Body of pancreas (tissue), 4 donors: ENCODE measurements at regions not wholly inside any gene's neighbourhood (a gene's known extent, or its start where the extent isn't known, plus 50 kb on each side); places are given as distances from the start of the nearest gene placed in this dataset.

Source experiments
- ATAC-seq: fragments of 150-250 bp; one replicate; pipeline ENCODE4 v1.9.1; 2016
- DNase-seq, 4 donors: peaks; one replicate each; pipeline ENCODE4 v3.0.0-alpha.2; 2019
- H3K27ac ChIP-seq, 4 donors: fragments of 200-600 bp; sonication (generic); 1 replicate in 3 of 4; 2 replicates in 1 of 4; pipeline versions ENCODE4 v1.5.1 to v1.6.1; 2016 to 2019; ENCODE audit warnings: mild to moderate bottlenecking in 1 of 4, mixed read lengths in 1 of 4, moderate library complexity in 1 of 4
- H3K27me3 ChIP-seq, 2 donors: fragments of 200-600 bp; sonication (generic); one replicate each; pipeline ENCODE4 v1.6.0; 2016; ENCODE audit warnings: mild to moderate bottlenecking in 1 of 2
- H3K36me3 ChIP-seq, 2 donors: fragments of 200-600 bp; sonication (generic); replicated peaks in 1 of 2; 2 replicates each; pipeline ENCODE4 v1.5.1; 2016; ENCODE audit warnings: low read depth in 2 of 2; ENCODE audit not compliant: insufficient read depth in 1 of 2
- H3K4me1 ChIP-seq: fragments of 200-600 bp; sonication (generic); one replicate; pipeline ENCODE4 v1.6.0; 2016
- H3K4me3 ChIP-seq, 2 donors: fragments of 200-600 bp; sonication (generic); 1 replicate in 1 of 2; 2 replicates in 1 of 2; pipeline ENCODE4 v1.5.1; 2016 to 2019
- H3K9me3 ChIP-seq, 3 donors: fragments of 200-600 bp; sonication (generic); 1 replicate in 2 of 3; 2 replicates in 1 of 3; pipeline ENCODE4 v1.5.1; 2016
- POLR2A ChIP-seq, 3 donors: fragments of 450-650 bp; IDR thresholded peaks; one replicate each; pipeline ENCODE4 v1.6.1; 2016; ENCODE audit warnings: antibody characterized with exemption in 3 of 3, mild to moderate bottlenecking in 2 of 3
- WGBS, 2 donors: methylation state at CpG; one replicate each; pipeline ENCODE4 v1.1.5; 2017; 5-methylcytosine and 5-hydroxymethylcytosine counted together
- intact Hi-C: fragments of 100-400 bp; cut with DNase I; formaldehyde crosslinking; loops from one replicate; pipeline ENCODE4 v1.15.1; 2023
- TF ChIP-seq, protein P1 (sequence below), 7 experiments: fragments of 450-650 bp in 4 of 7; fragments of 200-600 bp in 3 of 7; sonication (generic) in 3 of 7; IDR thresholded peaks; one replicate each; pipeline ENCODE4 v1.5.1; 2016 to 2019; ENCODE audit warnings: antibody characterized with exemption in 7 of 7

DNA sequence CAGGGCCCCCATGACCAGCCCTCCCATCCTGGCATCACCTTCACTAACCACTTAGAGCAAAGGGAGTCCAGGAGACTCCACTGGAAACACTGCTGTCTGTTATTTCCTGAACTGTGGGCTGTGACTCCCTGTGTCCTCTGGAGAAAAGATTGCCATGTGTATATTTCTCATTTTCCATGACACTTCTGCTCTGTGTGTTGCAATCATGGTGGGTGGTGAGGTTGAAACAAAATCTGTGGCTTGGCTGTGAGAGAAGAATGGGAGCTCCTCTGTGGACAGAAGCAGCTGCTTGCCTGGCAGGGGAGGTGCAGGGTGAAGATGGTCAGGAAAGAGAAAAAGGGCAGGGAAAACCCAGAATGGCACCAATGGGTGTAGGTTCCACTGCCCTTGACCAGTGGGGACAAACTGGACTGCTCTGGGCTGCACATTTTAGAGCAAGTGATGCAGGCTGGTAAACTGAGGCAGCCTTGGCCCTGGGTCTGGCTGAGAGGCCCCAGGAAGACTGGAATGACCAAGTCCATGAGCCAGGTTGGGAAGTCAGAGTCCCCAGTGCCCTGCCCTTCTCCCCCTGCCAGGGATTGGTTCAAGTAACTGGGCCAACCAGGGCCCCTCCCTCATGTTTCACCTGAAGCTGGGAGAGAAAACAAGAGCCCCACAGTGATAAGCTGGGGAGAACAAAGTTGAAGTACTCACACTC lies 314.3 kb downstream of the C16orf95 start:
- intact Hi-C loops: no loop called here
- TF ChIP-seq, protein P1, sequence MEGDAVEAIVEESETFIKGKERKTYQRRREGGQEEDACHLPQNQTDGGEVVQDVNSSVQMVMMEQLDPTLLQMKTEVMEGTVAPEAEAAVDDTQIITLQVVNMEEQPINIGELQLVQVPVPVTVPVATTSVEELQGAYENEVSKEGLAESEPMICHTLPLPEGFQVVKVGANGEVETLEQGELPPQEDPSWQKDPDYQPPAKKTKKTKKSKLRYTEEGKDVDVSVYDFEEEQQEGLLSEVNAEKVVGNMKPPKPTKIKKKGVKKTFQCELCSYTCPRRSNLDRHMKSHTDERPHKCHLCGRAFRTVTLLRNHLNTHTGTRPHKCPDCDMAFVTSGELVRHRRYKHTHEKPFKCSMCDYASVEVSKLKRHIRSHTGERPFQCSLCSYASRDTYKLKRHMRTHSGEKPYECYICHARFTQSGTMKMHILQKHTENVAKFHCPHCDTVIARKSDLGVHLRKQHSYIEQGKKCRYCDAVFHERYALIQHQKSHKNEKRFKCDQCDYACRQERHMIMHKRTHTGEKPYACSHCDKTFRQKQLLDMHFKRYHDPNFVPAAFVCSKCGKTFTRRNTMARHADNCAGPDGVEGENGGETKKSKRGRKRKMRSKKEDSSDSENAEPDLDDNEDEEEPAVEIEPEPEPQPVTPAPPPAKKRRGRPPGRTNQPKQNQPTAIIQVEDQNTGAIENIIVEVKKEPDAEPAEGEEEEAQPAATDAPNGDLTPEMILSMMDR (IDR thresholded peaks at IDR 0.05): no peak
- no peak for TF ChIP-seq POLR2A (IDR thresholded peaks at IDR 0.05)
- no peaks in the 10 kb centered on the region for H3K4me1 ChIP-seq
- no peaks in the 10 kb centered on the region for H3K9me3 ChIP-seq
- H3K36me3 ChIP-seq: no peaks in the 10 kb centered on the region
- no peak overlapping the region for H3K27ac ChIP-seq
- no peak overlapping the region for H3K4me3 ChIP-seq
- no peaks in the 10 kb centered on the region for H3K27me3 ChIP-seq
- no peak for DNase-seq
- no peak for ATAC-seq

DNA sequence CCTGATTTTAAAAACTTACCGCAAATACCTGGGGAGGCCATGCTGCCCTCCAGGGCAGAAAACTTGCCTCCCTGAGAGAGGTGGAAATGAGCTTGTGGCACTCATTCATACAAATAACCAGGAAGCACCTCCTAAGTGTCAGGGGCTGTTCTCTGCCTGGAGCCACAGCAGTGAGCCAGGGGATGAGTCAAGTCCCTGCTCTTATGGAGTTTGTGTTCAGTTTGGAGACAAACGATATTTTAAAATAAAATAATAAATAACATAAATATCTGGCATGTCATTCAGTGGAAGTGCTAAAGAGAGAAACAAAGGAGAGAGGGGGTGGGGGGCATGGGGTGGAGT lies 313.8 kb downstream of the C16orf95 start:
- Histone ChIP-seq H3K4me3 (no peak overlapping the region), H3K36me3 (no peaks in the 10 kb centered on the region), H3K4me1 (no peaks in the 10 kb centered on the region), H3K27ac (no peak overlapping the region), H3K27me3 (no peaks in the 10 kb centered on the region), H3K9me3 (no peaks in the 10 kb centered on the region)
- ATAC-seq: no peak
- no peak for DNase-seq
- TF ChIP-seq, protein P1 (IDR thresholded peaks at IDR 0.05): no peak
- TF ChIP-seq POLR2A (IDR thresholded peaks at IDR 0.05): no peak
- intact Hi-C loops: no loop called here
- WGBS, 2 donors: 53 to 78% methylated on average over 2 of the region's 2 CpGs

DNA sequence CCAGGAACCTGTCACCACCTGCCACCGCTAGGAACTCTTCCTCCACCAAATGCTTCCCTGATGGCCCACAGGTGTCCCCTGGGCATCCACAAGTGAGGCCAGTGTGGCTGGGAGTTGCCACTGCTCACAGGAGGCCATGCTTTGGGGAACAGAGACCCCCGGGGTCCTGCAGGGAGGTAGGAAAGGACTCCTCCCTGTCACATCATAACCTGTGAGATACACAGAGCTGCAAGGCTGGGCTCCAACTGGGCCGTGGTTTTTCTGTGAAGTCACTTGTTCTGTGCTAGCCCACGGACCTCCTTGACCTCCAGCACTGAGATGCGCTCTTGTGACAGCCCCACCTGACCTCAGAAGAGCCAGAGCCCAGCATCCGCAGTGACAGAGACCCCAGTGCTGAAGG lies 311.2 kb downstream of the C16orf95 start:
- DNase-seq (no peak), ATAC-seq (no peak)
- Histone ChIP-seq H3K9me3 (peaks cover 0 to 8% (median 0%) of the 10 kb centered on the region in 3 donors), H3K36me3 (no peaks in the 10 kb centered on the region), H3K4me1 (no peaks in the 10 kb centered on the region), H3K27ac (no peak overlapping the region), H3K4me3 (no peak overlapping the region), H3K27me3 (no peaks in the 10 kb centered on the region)
- WGBS, 2 donors: 82% methylated on average over 6 of the region's 6 CpGs; no CpG with 5 or more reads in 1 of the 2 donors
- no peak for TF ChIP-seq POLR2A (IDR thresholded peaks at IDR 0.05)
- TF ChIP-seq, protein P1 (IDR thresholded peaks at IDR 0.05): no peak
- intact Hi-C loops: no loop called here

DNA sequence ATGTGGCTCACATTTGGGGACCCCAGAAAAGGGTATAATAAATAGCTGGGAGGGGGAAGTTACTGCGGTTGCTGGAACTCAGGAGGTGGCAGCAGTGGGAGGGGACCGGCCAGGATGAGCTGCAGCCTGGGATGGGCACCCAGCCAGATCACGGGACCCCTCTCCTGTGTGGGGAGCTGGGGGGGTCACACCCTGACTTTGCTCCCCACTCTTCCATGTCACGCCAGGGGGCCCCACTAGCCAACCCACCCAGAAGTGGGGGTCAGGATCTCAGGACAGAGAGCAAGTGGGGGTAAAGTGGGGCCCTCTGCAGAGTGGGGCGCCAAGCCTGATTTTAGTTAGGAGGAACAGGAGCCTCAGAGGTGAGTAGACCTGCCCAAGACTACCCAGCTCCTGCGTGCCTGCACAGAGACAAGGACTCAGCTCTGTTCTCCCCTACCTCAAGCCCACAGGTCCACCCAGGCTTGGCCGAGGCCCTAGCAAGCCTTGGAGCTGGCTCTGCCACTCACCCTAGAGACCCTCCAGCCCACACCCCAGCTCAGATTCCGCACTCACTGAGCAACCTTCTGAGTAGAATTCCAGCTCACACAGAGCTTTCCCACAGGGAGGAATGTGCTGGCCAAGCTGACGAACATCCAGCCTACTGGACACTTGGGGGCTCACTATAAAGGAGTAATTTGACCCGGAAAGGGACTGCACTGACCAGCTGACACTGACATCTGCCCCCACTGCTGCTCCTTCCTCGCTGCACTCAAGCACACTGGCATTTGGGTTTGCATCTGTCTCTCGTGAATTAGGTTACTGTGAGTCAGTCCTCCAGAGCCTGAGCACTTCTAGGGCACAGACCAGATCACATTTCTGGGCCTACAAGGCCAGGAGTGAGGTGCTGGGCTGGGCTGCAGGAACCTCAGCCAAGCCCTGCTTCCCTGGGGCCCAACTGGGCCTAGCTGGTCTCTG lies 310.1 kb downstream of the C16orf95 start:
- 78 to 85% methylated on average over 8 to 12 of the region's 12 CpGs for WGBS, 2 donors
- Histone ChIP-seq H3K9me3 (peaks cover 0 to 8% (median 0%) of the 10 kb centered on the region in 3 donors), H3K27me3 (no peaks in the 10 kb centered on the region), H3K4me1 (no peaks in the 10 kb centered on the region), H3K4me3 (no peak overlapping the region), H3K27ac (no peak overlapping the region), H3K36me3 (no peaks in the 10 kb centered on the region)
- TF ChIP-seq, protein P1 (IDR thresholded peaks at IDR 0.05): no peak
- TF ChIP-seq POLR2A (IDR thresholded peaks at IDR 0.05): no peak
- ATAC-seq (no peak), DNase-seq (no peak)
- intact Hi-C loops: no loop called here
